ENCODE measurements at regions not wholly inside any gene's neighbourhood (a gene's known extent, or its start where the extent isn't known, plus 50 kb on each side); places are given as distances from the start of the nearest gene placed in this dataset.

DNA sequence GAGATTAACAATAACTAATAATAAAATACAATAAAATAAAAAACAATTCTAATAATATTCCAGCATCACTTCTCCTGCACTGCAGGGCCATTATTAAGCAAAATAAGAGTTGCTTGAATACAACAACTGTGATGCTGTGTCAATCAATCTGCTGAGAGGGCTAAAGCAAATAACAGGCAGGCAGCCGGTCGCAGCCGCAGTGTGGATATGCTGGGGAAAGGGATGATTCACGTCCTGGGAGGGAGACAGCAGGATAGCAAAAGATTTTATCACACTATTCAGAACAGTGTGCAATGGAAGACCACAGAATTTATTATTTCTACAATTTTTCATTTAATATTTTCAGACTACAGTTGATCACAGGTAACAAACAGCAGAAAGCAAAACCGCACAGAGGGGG is 76.5 kb upstream of the SMARCAD1 start:
- TF ChIP-seq POLR2A (IDR thresholded peaks at IDR 0.05) (no peak), POLR2AphosphoS5 (IDR thresholded peaks at IDR 0.05) (no peak)
- TF ChIP-seq, protein P1, sequence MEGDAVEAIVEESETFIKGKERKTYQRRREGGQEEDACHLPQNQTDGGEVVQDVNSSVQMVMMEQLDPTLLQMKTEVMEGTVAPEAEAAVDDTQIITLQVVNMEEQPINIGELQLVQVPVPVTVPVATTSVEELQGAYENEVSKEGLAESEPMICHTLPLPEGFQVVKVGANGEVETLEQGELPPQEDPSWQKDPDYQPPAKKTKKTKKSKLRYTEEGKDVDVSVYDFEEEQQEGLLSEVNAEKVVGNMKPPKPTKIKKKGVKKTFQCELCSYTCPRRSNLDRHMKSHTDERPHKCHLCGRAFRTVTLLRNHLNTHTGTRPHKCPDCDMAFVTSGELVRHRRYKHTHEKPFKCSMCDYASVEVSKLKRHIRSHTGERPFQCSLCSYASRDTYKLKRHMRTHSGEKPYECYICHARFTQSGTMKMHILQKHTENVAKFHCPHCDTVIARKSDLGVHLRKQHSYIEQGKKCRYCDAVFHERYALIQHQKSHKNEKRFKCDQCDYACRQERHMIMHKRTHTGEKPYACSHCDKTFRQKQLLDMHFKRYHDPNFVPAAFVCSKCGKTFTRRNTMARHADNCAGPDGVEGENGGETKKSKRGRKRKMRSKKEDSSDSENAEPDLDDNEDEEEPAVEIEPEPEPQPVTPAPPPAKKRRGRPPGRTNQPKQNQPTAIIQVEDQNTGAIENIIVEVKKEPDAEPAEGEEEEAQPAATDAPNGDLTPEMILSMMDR (IDR thresholded peaks at IDR 0.05), result no peak
